ENCODE measurements at regions not wholly inside any gene's neighbourhood (a gene's known extent, or its start where the extent isn't known, plus 50 kb on each side); places are given as distances from the start of the nearest gene placed in this dataset.
"Not testable (repeated sequence)": the region's sequence is repeated elsewhere in the genome, so short reads cannot be mapped to it uniquely, and the experiment has no call there.

GRCh38 chr6:119728935-119729334, 379.4 kb upstream of the MAN1A1 start:
- H3K4me3 ChIP-seq (ENCODE audit: low read depth, low read length): no peak overlapping the region
- DNase-seq (ENCODE audit: low read depth): no peak
- no peak for TF ChIP-seq CTCF (IDR thresholded peaks at IDR 0.05; ENCODE audit: insufficient read depth, low read depth, low read length, missing control alignments)

- H3K4me3 ChIP-seq (ENCODE audit: low read depth, low read length): no peak overlapping the region
- DNase-seq (ENCODE audit: low read depth): no peak
- TF ChIP-seq CTCF (IDR thresholded peaks at IDR 0.05; ENCODE audit: insufficient read depth, low read depth, low read length, missing control alignments): no peak
Measured at GRCh38 chr6:119728220-119728750, 378.7 kb upstream of the MAN1A1 start.

GRCh38 chr6:119727504-119728219, 378.1 kb upstream of the MAN1A1 start:
- H3K4me3 ChIP-seq (ENCODE audit: low read depth, low read length): no peak overlapping the region
- TF ChIP-seq CTCF (IDR thresholded peaks at IDR 0.05; ENCODE audit: insufficient read depth, low read depth, low read length, missing control alignments): no peak
- DNase-seq (ENCODE audit: low read depth): no peak

- DNase-seq (ENCODE audit: low read depth); H3K4me3 ChIP-seq (ENCODE audit: low read depth, low read length): not testable (repeated sequence)
Measured at GRCh38 chr6:119726912-119727311, 377.4 kb upstream of the MAN1A1 start.

GRCh38 chr6:119726086-119726485, 376.5 kb upstream of the MAN1A1 start:
- TF ChIP-seq CTCF (IDR thresholded peaks at IDR 0.05; ENCODE audit: insufficient read depth, low read depth, low read length, missing control alignments): no peak
- H3K4me3 ChIP-seq (ENCODE audit: low read depth, low read length): no peak overlapping the region
- no peak for DNase-seq (ENCODE audit: low read depth)

- DNase-seq (ENCODE audit: low read depth): no peak
- peak; percentile 10 for TF ChIP-seq CTCF (IDR thresholded peaks at IDR 0.05; ENCODE audit: insufficient read depth, low read depth, low read length, missing control alignments)
- no peak overlapping the region for H3K4me3 ChIP-seq (ENCODE audit: low read depth, low read length)
Measured at GRCh38 chr6:119720160-119720559, 370.6 kb upstream of the MAN1A1 start.

- H3K4me3 ChIP-seq (ENCODE audit: low read depth, low read length): no peak overlapping the region
- TF ChIP-seq CTCF (IDR thresholded peaks at IDR 0.05; ENCODE audit: insufficient read depth, low read depth, low read length, missing control alignments): no peak
- no peak for DNase-seq (ENCODE audit: low read depth)
Measured at GRCh38 chr6:119717942-119718341, 368.4 kb upstream of the MAN1A1 start.

Measured in GM12865 (cell line).